IPS-18c (cell line): ENCODE measurements at regions not wholly inside any gene's neighbourhood (a gene's known extent, or its start where the extent isn't known, plus 50 kb on each side); places are given as distances from the start of the nearest gene placed in this dataset.

Experiments
- H3K4me3 ChIP-seq: 2 replicates; pipeline ENCODE4 v1.7.0; 2013; ENCODE audit warnings: low read depth, mild to moderate bottlenecking, low read length, moderate library complexity; ENCODE audit not compliant: insufficient read depth
- H3K9me3 ChIP-seq: one replicate; pipeline ENCODE4 v1.6.1; 2013; ENCODE audit warnings: mild to moderate bottlenecking, low read length, moderate library complexity; ENCODE audit not compliant: control insufficient read depth, insufficient read depth

GRCh38 chr10:78196396-78196795, 162.7 kb downstream of the RPS24 start:
- Histone ChIP-seq H3K4me3 (no peak overlapping the region), H3K9me3 (peaks cover 6% of the 10 kb centered on the region)

GRCh38 chr10:78196964-78197363, 163.3 kb downstream of the RPS24 start:
- Histone ChIP-seq H3K9me3 (peaks cover 6% of the 10 kb centered on the region), H3K4me3 (no peak overlapping the region)

- Histone ChIP-seq H3K4me3 (no peak overlapping the region), H3K9me3 (peaks cover 6% of the 10 kb centered on the region)
Observed at GRCh38 chr10:78197628-78198272, 164.1 kb downstream of the RPS24 start.

GRCh38 chr10:78199005-78199725, 165.5 kb downstream of the RPS24 start:
- H3K4me3 ChIP-seq: no peak overlapping the region
- no peaks in the 10 kb centered on the region for H3K9me3 ChIP-seq

GRCh38 chr10:78199759-78200158, 166.1 kb downstream of the RPS24 start:
- H3K4me3 ChIP-seq: no peak overlapping the region
- H3K9me3 ChIP-seq: no peaks in the 10 kb centered on the region

- Histone ChIP-seq H3K9me3 (no peaks in the 10 kb centered on the region), H3K4me3 (no peak overlapping the region)
Observed at GRCh38 chr10:78200686-78201085, 167.0 kb downstream of the RPS24 start.

- H3K9me3 ChIP-seq: no peaks in the 10 kb centered on the region
- no peak overlapping the region for H3K4me3 ChIP-seq
Observed at GRCh38 chr10:78202386-78202785, 168.7 kb downstream of the RPS24 start.

GRCh38 chr10:78203915-78204818, 170.5 kb downstream of the RPS24 start:
- no peaks in the 10 kb centered on the region for H3K9me3 ChIP-seq
- H3K4me3 ChIP-seq: no peak overlapping the region

- H3K9me3 ChIP-seq: no peaks in the 10 kb centered on the region
- no peak overlapping the region for H3K4me3 ChIP-seq
Observed at GRCh38 chr10:78205457-78206016, 171.9 kb downstream of the RPS24 start.

GRCh38 chr10:78207216-78207615, 173.6 kb downstream of the RPS24 start:
- Histone ChIP-seq H3K4me3 (no peak overlapping the region), H3K9me3 (no peaks in the 10 kb centered on the region)

- Histone ChIP-seq H3K9me3 (no peaks in the 10 kb centered on the region), H3K4me3 (no peak overlapping the region)
Observed at GRCh38 chr10:78207776-78208175, 174.1 kb downstream of the RPS24 start.

GRCh38 chr10:78209970-78210369, 176.3 kb downstream of the RPS24 start:
- Histone ChIP-seq H3K9me3 (no peaks in the 10 kb centered on the region), H3K4me3 (no peak overlapping the region)

GRCh38 chr10:78210548-78210947, 176.9 kb downstream of the RPS24 start:
- no peaks in the 10 kb centered on the region for H3K9me3 ChIP-seq
- no peak overlapping the region for H3K4me3 ChIP-seq

- Histone ChIP-seq H3K9me3 (no peaks in the 10 kb centered on the region), H3K4me3 (no peak overlapping the region)
Observed at GRCh38 chr10:78210976-78211375, 177.3 kb downstream of the RPS24 start.

- H3K9me3 ChIP-seq: no peaks in the 10 kb centered on the region
- H3K4me3 ChIP-seq: no peak overlapping the region
Observed at GRCh38 chr10:78211561-78212051, 177.9 kb downstream of the RPS24 start.

GRCh38 chr10:78212060-78212785, 178.6 kb downstream of the RPS24 start:
- Histone ChIP-seq H3K9me3 (no peaks in the 10 kb centered on the region), H3K4me3 (no peak overlapping the region)

- Histone ChIP-seq H3K4me3 (no peak overlapping the region), H3K9me3 (no peaks in the 10 kb centered on the region)
Observed at GRCh38 chr10:78212786-78213175, 179.1 kb downstream of the RPS24 start.
